NB4 (cell line): ENCODE measurements at regions not wholly inside any gene's neighbourhood (a gene's known extent, or its start where the extent isn't known, plus 50 kb on each side); places are given as distances from the start of the nearest gene placed in this dataset.

ENCODE experiments used
- DNase-seq: peaks from one replicate; pipeline ENCODE4 v3.0.0; 2010; ENCODE audit warnings: low read depth
- H3K4me3 ChIP-seq: one replicate; pipeline ENCODE4 v1.5.1; 2011; ENCODE audit warnings: mild to moderate bottlenecking, low read depth, low read length, moderate library complexity
- MYC ChIP-seq: IDR thresholded peaks from 2 replicates; pipeline ENCODE4 v1.6.1; 2011; ENCODE audit warnings: low read depth, low read length
- POLR2A ChIP-seq: IDR thresholded peaks from 2 replicates; pipeline ENCODE4 v1.6.1; 2011; ENCODE audit warnings: mild to moderate bottlenecking; ENCODE audit not compliant: insufficient read length; ENCODE audit errors: extremely low read depth
- TF ChIP-seq, protein P1 (sequence below): IDR thresholded peaks from 2 replicates; pipeline ENCODE4 v1.6.1; 2011; ENCODE audit warnings: low read depth, low read length
- TF ChIP-seq, protein P2 (sequence below): IDR thresholded peaks from one replicate; pipeline ENCODE4 v1.5.1; 2012; ENCODE audit warnings: low read depth, low read length

GRCh38 chr2:107698861-107699260, 127.8 kb upstream of the RGPD4 start:
- H3K4me3 ChIP-seq: no peak overlapping the region
- no peak for DNase-seq
- TF ChIP-seq, protein P1, sequence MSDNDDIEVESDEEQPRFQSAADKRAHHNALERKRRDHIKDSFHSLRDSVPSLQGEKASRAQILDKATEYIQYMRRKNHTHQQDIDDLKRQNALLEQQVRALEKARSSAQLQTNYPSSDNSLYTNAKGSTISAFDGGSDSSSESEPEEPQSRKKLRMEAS: no peak
- TF ChIP-seq POLR2A: no peak
- TF ChIP-seq, protein P2, sequence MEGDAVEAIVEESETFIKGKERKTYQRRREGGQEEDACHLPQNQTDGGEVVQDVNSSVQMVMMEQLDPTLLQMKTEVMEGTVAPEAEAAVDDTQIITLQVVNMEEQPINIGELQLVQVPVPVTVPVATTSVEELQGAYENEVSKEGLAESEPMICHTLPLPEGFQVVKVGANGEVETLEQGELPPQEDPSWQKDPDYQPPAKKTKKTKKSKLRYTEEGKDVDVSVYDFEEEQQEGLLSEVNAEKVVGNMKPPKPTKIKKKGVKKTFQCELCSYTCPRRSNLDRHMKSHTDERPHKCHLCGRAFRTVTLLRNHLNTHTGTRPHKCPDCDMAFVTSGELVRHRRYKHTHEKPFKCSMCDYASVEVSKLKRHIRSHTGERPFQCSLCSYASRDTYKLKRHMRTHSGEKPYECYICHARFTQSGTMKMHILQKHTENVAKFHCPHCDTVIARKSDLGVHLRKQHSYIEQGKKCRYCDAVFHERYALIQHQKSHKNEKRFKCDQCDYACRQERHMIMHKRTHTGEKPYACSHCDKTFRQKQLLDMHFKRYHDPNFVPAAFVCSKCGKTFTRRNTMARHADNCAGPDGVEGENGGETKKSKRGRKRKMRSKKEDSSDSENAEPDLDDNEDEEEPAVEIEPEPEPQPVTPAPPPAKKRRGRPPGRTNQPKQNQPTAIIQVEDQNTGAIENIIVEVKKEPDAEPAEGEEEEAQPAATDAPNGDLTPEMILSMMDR: no peak
- TF ChIP-seq MYC: no peak

DNA sequence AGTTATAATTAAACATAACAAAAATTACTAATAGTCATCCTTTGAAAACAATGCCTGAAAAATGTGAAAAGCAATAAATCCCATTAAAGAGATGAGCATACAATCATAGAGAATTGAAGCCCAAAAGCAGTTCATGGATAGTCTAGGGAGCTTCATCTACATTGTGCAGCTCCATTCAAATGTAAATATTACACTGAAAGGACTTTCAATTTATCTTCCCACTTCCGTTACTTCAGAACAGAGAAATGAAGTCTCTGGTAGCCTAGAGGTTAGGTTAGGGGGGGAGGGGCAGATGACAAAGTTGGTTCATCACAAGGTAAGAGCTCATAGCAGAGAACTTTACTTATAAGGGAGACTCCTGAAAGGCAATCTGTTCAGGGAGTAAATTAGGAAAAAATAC, 126.6 kb upstream of the RGPD4 start:
- no peak overlapping the region for H3K4me3 ChIP-seq
- no peak for DNase-seq
- TF ChIP-seq MYC: no peak
- TF ChIP-seq POLR2A: no peak
- TF ChIP-seq, protein P1: no peak
- TF ChIP-seq, protein P2: no peak

DNA sequence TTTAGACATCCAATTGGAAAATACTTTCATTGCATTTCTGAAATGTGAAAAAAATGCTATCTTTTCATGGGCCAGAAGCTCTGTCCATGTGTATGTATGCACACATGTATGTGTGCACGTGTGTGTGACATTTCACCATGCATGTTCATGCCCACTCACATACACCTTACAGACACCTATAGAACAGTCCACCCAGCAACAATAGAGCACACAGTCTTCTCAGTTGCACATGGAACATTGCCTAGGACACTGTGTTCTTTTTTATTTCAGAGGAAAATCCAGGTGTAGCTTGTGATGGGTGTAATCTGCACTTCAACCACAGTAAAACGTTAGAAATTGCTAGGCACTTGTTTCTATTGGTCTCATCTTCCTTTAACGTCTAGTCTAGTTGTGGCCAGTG, 114.8 kb upstream of the RGPD4 start:
- no peak for TF ChIP-seq POLR2A
- TF ChIP-seq, protein P2: no peak
- TF ChIP-seq MYC: no peak
- TF ChIP-seq, protein P1: no peak

DNA sequence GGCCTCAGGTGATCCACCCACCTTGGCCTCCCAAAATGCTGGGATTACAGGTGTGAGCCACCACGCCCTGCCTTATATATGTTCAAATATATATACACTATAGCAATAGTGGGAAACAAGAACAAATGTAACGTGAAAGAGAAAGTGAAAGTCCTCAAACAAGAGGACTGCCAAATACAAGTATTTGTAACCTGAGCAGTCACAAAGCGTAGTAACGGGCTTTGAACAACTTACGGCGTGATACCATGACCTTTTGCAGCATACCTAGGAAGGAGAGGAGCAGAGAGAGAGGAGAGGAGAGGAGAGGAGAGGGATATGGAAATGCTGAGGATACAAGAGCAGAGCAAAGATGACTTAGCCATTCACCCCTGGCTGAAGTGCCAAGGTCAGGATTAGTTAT, 113.8 kb upstream of the RGPD4 start:
- DNase-seq: peak; percentile 9
- no peak overlapping the region for H3K4me3 ChIP-seq
- TF ChIP-seq, protein P2: no peak
- TF ChIP-seq POLR2A (no peak), MYC (no peak)
- TF ChIP-seq, protein P1: no peak

More for the DNA sequence above, 114.8 kb upstream of the RGPD4 start:
- H3K4me3 ChIP-seq: no peak overlapping the region
- no peak for DNase-seq

- TF ChIP-seq MYC (no peak), POLR2A (no peak)
- TF ChIP-seq, protein P2: no peak
- TF ChIP-seq, protein P1: no peak
- DNase-seq: no peak
- no peak overlapping the region for H3K4me3 ChIP-seq
Measured at GRCh38 chr2:107717661-107718060, 109.0 kb upstream of the RGPD4 start.
